Stimulated activated CD4-positive, alpha-beta T cell treated with anti-CD3 and anti-CD28 coated beads, Interleukin-4, amount 100 ng/mL, for 1 hour (primary cell): ENCODE measurements at regions not wholly inside any gene's neighbourhood (a gene's known extent, or its start where the extent isn't known, plus 50 kb on each side); places are given as distances from the start of the nearest gene placed in this dataset.

Source experiments
- DNase-seq: peaks from one replicate; pipeline ENCODE4 v3.0.0-alpha.2; 2020

DNA sequence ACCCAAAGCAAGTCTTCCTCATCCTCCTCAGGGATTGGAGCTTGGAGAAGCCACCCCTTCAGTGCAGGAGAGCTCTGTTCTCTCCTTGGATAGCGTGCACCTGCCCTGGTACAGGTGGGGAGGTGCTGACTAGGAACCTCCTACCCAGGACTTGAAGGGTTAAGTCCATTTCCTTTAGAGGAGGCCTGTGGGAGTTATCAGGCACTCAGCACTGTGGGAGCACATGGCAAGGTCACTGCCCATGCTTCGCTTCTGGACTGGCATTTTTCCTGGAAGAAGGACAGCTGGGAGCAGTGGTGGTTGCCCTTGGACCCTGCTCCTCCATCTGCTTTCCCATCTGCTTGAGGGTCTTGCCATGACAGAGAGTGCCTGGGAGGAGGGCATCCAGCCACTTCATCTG lies 142.8 kb downstream of the CXCL12 start:
- no peak for DNase-seq

DNA sequence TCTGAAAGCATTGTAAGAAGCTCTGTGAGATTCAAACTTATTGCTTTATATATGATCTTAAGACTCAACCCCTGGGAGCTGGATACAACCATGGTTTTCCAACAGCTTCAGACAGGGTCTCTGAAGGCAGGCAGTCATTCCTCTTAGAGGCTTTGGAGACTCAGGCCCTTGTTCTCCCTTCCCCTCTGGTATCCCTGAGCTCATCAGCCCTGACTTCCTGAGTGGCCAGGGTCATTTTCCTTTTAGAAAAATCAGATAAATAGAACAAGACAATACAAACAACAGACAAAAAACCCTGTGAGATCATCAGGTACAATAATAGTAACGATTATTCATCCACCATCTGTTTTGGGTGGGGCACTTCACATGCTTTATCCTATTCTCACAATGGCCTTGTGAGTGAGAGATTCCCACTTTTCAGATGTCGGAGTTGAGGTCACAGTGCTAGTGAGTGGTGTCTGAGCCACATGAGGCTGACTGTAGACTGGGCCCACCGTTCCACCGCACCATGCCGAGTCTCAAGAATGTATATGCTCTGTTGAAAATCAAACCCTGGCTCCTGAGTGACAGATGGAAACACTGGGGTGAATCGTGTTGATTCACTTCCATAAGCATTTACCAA lies 144.2 kb downstream of the CXCL12 start:
- no peak for DNase-seq

DNA sequence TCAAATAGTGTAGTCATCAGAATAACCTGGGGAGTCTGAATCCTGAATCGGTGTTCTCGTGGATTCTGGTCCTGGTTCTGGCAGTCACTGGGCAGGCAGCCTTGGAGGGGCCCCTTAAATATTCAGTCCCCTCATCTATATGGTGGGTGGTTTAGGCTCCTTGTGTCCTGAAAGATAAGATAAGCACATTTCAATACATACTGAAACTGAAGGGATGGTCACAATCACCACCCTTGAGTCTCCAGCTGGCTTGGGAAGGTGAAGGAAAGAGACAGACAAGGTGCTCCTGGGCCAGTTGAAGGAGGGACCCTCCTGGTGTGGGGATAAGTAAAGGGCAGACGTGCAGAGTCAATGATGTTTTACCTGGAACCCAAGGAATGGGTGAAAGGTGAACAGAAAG lies 146.7 kb downstream of the CXCL12 start:
- no peak for DNase-seq

DNA sequence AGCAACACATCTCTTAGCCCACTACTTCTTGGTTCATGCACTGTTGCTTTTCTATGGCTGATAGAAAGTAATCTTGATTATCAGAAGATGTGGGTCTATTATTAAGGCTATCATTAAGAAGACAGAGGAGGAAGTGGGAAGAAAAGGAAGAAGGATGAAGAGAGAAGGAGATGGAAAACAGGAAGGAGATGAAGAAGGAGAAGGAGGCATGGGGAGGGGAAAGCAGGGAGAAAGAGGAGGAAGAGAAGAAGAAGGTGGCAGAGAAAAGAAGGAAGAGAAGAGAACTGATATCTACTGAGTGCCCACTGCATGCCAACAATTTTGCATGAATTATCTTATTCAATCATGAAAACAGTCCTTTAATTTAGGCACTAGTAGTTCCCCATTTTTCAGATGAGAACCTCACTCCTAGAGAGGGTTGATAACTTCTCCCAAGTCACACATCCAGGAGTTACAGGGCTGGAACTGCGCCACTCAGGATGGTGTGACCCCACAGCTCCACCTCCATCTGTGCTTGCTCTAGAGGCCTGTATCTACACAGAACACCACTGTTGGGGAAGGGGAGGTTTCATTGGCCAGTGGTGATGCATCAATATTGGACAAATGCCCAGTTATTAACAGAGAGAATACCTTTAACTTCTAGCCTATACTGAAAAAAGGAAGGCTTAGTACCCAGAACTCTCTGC lies 147.4 kb downstream of the CXCL12 start:
- DNase-seq = no peak

DNA sequence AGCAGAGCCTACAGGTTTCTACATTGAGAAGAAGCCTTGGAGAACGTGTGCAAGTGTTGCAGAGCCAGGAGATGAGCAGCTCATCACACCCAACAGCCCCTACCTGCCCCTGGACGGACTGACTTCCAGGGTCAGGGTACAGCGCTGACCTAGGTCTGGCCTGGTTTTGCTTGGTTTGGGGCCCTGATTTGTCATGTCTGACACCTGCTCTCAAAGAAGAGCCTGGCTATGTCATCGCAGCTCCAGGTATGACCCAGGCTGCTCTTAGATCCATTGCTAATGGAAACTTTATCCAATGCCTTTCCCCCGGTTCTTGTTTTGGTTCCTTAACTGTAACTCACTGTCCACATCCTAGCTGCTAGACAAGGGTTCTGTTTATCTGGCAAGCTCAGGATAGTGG lies 149.5 kb downstream of the CXCL12 start:
- no peak for DNase-seq

DNA sequence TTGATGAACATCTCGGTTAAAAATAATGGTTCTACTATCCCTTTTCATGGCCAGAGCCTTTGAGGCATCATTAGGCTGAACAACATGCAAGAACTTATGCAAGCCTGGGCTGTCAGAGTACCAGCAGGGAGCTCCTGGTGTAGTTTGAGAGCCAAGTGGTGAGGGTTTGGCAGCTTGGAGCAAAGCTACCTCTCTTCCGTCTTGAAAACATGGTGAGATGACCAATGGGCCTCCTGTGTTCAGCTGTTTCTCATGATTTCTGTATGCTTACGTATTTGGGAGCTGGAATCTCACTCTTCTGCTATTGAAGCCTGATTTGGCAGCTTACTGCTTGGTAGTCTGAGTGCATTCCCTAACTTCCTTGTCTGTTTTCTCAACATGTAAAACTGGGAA lies 150.4 kb downstream of the CXCL12 start:
- DNase-seq = no peak

DNA sequence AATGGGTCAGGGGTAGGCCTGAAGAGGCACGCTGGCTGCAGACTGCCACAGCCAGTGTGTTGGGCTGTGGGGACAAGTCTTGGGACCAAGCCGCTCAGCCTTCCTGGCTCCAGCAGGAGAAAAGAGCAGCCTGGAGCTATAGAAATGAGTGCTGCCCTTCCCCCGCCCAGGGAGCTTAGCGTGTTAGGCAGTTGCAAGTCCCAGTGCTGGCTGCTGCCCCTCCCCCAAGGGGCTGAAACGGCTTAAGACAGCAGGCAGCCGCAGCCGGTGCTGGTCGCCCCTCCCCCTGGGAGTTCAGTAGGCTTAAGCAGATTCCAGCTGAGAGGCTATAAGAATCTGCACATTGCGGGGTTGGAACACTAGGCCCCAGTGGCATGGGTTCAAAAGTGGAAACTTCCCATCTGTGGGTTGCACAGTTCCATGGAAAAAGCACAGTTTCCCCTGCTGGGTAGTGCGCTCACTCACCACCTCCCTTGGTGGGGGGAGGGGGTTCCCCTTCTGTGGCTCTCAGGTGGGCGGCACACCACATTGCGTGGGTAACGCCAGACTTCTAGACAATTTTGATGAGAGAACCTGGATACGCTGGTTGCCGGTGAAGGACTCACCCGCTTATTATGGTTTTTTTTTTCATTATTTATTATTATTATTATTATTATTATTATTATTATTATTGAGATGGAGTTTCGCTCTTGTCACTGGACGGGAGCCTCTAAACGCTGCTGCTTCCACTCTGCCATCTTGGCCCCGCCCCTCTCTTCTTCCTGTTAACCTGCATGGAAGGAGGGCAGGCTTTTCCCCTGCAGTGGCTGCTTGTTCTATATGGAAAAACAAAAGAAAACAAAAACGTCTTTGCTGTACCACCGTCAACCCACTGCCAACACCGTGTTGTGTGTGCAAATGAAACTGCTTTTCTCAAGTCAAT lies 151.1 kb downstream of the CXCL12 start:
- no peak for DNase-seq

DNA sequence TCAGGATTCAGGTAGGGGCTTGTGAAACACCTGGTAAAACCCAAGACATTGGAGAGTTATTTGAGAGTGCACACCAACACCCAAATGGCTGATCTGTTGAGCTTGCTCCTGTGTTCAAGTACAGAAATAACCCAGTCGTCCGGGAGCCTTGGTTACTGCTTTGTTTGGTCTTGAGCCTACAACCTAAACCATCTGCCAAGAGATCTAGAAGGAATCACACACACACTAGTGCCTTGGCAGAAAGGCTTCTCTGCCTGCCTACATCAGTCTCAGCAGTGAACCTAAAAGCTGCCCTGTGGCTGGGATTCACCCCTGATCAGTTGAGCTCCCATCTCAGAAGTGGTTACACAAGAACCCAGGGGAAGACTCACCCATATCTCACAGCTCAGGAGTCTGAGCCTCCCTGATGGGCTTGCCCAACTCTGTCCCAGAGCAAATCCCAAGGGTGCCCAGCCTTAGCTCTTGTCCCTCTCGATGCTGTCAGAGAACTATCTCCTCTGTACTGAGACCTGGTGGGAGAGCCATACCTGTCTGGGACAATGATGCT lies 167.6 kb downstream of the CXCL12 start:
- DNase-seq = no peak

DNA sequence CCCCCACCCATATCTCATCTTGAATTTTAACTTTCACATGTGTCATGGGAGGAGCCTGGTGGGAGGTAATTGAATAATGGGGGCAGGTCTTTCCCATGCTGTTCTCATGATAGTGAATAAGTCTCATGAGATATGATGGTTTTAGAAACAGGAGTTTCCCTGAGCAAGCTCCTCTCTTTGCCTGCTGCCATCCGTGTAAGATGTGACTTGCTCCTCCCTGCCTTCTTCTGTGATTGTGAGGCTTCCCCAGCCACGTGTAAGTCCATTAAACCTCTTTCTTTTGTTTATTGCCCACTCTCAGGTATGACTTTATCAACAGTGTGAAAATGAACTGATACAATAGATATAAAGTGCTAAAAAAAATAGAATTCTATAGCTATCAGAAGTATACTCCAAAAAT lies 168.8 kb downstream of the CXCL12 start:
- no peak for DNase-seq

DNA sequence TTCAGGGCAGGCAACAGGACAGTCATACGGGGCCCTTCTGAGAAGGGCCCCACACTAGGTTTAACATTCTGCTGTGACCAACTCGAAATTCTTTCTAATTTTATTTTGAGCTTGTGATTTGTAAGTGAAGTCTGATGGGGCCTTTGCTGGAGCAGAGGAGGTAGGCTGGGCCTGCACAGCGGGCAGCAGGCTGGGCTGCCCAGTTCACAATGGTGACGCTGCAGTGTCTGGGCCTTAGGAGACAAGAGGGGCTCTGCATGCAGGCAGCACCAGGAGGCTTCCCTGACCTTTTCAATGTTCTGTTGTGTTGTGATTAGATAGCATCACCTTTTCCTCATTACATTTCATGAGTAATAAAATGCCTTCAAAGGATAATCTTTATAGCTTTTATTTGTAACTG lies 175.1 kb downstream of the CXCL12 start:
- no peak for DNase-seq

DNA sequence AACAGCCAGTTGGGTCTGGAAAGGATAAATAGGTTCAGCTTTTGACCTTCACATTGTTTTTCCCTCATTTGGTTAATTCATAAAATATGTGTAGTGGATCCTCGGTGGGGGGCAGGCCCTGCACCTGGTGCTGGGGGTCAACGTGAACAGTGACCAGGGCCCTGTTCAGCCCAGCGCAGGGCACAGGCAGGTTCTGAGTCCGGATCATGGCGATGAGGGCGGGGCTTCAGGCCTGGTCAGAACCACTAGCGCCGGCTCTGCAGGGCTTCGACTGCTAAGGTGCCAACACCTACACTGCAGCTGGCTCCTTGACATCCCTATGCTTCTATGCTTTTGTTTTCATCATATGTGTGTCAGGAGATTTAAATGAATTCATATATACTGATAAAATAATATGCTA lies 177.7 kb downstream of the CXCL12 start:
- no peak for DNase-seq

DNA sequence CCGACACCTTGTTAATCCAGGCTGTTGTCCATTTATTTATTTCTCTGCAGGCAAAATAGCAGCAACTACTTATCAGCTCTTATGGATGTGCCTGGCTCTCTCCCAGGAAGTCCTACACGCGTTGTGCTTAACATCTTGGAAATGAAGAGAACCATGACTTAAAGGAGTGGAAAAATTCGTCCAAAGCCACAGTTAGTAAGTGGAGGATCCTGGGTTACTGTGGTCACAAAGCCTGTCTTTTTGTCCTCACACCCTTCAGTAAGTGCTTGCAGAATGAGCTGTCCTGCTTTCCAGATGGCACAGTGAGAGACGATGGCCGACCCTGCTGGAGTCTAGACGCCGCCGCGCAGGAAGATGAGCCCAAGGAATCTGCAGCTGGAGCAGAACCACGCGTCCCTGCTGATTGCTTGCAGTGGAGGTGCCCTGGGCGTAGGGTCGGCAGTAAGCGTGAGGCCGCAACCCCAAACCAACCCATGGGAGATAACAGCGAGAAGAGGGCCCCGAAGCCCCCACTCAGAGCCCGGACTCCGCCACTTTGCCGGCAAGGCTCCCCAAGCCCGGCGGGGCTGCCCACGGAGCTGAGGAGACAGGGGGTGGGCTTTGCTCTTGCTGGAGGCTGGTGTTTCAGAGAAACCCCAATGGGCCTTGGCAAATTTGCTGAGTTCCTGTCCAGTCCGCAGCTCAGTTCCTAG lies 178.6 kb downstream of the CXCL12 start:
- DNase-seq = no peak

DNA sequence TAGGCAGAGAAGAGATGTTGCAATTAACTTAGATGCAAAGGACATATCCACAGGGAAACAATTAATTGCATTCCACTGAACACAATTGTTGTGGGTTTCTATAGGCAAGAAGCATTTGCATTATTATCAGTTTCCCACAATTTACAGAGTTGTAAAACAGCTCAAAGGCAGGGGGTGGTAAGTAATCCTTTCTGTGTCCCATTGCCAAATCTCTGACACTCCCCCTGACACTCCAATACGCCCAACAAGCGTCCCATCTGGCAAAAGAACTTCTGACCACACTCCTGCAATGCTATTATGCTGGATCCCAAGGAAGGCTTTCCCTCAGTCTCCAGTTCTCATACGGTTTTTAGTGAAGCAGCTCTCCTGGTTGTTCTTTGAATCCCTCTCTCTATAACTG lies 179.8 kb downstream of the CXCL12 start:
- no peak for DNase-seq

DNA sequence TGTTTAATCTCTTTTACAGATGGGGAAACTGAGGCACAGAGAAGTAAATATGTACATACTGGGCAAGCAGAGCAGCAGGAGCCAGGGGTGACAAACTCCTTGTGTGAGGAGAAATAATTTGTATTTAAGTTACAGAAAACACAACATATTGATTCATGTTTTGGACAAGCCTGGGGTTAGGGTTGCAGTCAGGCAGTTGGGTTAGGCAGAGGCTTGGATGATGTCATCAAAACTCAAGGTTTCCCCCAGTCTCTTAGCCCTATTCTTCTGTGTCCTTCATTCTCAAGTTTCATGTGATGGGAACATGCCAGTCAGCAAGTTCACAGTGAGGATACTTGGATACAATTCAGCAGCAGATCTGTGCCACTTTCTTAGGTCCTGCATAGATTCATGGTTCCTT lies 181.4 kb downstream of the CXCL12 start:
- DNase-seq = no peak

DNA sequence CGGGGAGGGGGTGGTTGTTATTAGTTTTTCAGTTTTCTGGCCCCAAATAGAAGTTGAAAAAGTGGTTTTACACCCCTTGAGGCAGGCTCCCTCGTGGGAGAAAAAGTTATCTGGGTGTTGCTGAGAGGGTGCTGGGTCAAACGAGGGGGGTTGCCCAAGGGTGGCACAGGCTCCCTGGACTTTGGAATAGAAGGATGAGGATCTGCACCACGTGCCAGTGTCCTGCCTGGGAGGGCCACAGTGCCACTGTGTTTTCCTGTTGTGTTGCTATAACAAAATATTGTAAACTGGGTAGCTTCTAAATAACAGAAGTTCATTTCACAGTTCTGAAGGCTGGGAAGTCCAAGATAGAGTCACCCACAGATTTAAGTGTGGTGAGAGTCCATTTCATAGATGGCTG lies 181.9 kb downstream of the CXCL12 start:
- no peak for DNase-seq

DNA sequence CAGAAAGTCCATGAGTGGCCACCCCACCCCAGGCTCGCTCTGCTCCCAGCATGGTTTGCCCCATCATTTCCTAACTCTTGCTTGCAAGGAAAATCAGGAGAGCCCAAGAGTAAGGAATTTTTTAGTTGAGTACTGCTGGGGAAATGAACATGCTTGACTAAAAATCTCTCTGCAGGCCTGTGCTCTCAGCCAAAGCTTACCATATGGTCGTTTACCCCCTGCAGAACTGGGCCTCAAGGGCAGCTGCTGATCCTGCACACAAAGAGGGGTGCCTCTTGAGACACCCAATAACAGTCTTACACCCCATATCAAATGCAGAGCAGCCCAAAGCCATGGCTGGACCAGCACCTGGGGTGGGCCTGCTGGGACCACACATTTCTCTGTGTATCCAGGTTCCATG lies 183.2 kb downstream of the CXCL12 start:
- DNase-seq = no peak

DNA sequence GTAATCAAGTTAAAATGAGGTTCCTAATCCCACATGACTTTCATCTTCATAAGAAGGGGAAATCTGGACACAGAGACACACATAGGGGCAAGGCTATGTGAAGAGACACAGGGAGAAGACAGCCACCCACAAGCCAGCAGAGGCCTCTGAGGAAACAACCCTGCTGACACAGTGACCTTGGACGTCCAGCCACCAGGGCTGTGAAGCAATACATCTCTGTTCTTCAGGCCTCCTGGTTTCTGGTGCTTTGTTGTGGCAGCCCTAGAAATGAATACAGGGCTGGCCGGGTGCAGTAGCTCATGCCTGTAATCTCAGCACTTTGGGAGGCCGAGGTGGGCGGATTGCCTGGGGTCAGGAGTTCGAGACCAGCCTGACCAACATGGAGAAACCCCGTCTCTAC lies 183.9 kb downstream of the CXCL12 start:
- DNase-seq = no peak

DNA sequence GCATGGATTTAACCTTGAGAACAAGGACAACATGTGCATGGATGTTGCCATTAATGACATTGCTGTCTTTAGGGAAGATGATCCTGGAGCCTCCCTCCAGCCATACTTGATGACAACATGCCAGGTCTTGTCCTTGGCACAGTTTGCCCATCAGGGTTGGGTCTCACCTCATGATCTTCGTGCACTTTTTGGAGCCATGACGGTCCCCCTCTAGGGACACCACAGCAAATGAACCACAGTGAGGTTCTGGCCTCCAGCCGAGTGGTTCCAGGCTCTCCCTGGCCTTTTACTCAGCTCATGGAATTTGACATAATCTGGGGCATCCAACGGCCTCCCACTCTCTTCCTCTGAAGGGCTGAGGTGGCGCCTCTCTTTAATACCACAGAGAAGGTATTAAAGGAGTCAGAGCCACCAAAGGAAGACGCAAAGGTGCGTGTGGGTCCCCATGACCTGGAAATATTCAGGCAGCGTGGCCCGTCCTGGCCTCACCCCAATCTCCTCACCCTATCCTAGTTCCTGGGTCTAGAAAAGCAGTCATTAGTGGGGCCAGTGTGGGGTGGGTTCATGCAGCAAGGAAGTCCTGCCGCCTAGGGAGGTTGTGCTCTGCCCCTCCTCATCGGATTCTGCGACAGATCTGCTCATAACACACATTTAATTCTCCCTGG lies 184.8 kb downstream of the CXCL12 start:
- no peak for DNase-seq

DNA sequence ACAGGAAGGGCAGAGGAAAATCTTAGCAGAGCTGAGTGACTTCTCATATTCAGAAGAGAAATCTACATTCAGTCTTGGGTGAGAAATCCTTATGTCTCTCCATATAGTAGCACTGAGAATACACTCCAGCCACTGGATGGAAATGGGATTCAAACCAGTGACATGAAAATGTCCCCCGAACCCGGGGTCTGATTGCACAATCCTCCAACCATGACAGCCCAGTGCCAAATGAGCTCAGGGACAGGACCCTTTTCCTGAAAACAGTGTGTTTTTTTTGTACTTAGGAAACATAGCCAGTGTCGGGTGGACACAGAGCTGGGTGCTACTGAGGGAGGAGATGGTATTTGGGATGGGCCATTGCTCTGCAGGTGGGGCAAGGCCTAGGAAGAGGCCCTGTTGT lies 185.6 kb downstream of the CXCL12 start:
- DNase-seq = no peak

DNA sequence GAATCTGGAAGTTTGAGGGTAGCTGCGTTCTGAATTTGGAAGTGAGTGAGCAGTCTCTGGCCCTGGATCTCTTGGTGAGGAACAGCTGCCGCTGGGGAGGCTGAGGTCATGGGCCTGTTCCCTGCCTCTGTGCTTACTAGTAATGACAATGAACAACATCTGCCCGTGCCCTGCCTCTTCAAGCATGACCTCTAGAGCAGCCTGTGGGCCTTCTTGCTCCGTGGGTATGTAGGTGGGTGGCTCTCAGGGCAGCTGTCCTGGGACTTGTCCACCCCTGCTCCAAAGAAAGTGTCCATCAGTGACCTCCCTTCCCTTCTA lies 186.2 kb downstream of the CXCL12 start:
- DNase-seq = no peak

DNA sequence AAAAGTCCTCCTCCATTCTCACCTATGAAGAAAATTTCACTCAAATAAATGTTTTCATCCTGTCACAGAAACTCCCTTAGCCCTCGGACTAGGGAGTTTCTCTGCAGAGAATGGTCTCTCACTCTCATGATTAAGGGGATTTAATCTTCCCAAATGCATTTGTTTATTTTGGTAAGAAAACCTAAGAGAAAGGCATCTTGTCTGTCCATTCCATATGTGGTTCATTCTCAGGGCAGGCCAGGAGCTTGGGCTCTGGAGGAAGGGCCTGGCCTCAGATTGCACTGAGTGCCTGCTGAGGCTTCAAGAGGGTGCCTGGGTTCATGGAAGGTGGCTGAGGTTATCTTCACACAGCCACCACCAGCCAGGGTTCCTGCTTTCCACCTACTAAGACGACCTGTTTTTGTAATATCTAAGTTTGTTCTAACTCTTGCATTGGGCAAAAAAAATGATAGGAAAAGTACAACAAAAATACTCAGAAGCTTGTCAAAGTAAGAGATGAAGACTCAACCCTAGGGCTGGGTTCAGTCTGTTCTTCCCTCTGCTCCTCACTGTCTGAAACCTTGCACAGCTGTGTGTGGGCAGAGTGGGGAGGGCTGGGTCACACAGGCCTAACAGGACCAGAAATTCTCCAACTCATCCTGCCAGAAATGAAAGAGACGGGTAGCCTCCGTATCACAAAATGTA lies 186.7 kb downstream of the CXCL12 start:
- no peak for DNase-seq

DNA sequence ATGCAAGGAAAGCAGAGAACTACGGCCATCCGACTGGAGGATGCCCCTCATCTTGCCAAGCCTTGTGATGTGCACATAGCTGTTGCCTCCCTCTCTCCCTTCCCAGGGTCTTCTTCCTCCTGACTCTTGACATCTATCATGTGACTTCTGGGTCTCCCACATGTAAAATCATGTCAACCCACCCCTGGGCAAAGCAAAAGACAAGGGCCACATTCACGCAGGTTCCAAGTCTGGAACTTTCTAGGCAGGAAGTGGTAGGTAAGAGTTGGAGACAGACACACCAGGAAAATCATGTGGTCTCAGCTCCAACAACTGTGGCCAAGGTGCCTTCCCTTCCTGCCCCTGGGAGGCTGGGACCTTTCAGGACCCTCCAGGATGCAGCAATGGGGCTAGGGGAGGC lies 187.3 kb downstream of the CXCL12 start:
- DNase-seq = no peak
